Activated naive CD8-positive, alpha-beta T cell treated with anti-CD3 and anti-CD28 coated beads for 36 hours (primary cell): ENCODE measurements at regions not wholly inside any gene's neighbourhood (a gene's known extent, or its start where the extent isn't known, plus 50 kb on each side); places are given as distances from the start of the nearest gene placed in this dataset.

Experiments
- DNase-seq: peaks from one replicate; pipeline ENCODE4 v3.0.0; 2021
- H3K27ac Mint-ChIP-seq: one replicate; pipeline ENCODE4 v1.8.0; 2022; ENCODE audit warnings: mild to moderate bottlenecking, moderate library complexity, mixed read lengths
- H3K27me3 Mint-ChIP-seq: one replicate; pipeline ENCODE4 v1.8.0; 2022; ENCODE audit warnings: mild to moderate bottlenecking, mixed read lengths
- H3K36me3 Mint-ChIP-seq: one replicate; pipeline ENCODE4 v1.8.0; 2021; ENCODE audit warnings: mild to moderate bottlenecking, mixed read lengths
- H3K4me1 Mint-ChIP-seq: one replicate; pipeline ENCODE4 v1.8.0; 2021; ENCODE audit warnings: mixed read lengths
- H3K4me3 Mint-ChIP-seq: one replicate; pipeline ENCODE4 v1.8.0; 2022; ENCODE audit warnings: mild to moderate bottlenecking, moderate library complexity, mixed read lengths
- H3K9me3 Mint-ChIP-seq: one replicate; pipeline ENCODE4 v1.8.0; 2022; ENCODE audit warnings: mixed read lengths

DNA sequence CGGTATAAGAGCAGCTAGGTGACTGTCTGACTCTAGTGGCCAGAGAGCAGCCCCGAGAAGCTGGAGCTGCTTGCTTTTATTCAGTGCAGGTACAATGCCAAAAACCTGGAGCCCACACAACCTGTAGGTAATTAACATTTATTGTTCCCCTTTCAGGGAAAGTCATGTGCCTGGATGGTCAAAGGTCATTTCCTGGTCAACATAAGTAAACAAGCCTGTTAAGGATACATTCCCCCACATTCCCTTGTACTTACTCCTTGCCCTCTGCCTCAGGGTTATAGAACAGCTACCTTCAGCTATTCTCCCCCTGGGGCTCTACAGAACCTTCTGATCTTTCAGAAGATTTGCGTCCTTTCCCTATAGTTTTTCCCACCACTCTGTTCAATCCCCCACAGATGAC lies 253.4 kb downstream of the TMA16 start:
- Mint-ChIP-seq H3K27ac (no peak overlapping the region), H3K4me1 (no peaks in the 10 kb centered on the region), H3K27me3 (no peaks in the 10 kb centered on the region), H3K9me3 (no peaks in the 10 kb centered on the region), H3K36me3 (no peaks in the 10 kb centered on the region), H3K4me3 (no peak overlapping the region)
- DNase-seq: no peak

DNA sequence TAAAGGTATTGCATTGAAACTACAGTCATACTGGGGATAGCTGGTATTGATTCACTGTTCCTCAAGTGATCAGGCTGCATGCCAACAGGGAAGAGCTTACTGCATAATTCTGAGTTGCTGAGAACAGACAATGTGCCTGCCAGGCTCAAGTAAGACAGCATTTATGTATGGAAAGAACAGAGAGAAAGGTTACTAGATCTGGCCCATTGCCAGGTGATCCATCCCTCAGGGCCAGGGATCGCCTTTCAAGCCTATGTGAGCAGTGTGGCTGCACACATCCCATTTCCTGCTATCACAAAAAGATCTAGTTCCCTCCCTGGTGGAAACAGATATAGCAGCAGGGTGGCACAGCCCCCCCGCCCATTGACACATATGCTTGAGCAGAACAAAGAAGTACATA lies 254.0 kb downstream of the TMA16 start:
- no peak overlapping the region for H3K27ac Mint-ChIP-seq
- H3K36me3 Mint-ChIP-seq: no peaks in the 10 kb centered on the region
- H3K27me3 Mint-ChIP-seq: no peaks in the 10 kb centered on the region
- H3K4me1 Mint-ChIP-seq: no peaks in the 10 kb centered on the region
- DNase-seq: no peak
- no peaks in the 10 kb centered on the region for H3K9me3 Mint-ChIP-seq
- no peak overlapping the region for H3K4me3 Mint-ChIP-seq

DNA sequence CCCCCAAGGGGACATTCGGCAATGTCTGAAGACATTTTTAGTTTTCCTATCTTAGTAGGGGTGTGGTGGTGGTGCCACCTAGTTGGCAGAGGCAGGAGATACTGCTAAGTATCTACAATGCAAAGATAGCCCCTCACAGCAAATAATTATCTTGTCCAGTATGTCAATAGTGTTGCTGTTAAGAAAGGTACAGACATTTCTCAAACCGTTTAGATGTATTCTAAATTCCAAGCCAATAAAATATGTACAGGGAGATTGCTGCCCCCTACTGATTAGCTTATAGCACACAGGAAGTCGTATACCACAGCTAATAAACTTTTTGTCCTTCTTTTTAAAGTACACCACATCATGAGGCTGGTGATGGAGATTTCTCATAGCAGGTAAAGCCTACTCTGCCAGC lies 260.5 kb downstream of the TMA16 start:
- H3K36me3 Mint-ChIP-seq: no peaks in the 10 kb centered on the region
- H3K27ac Mint-ChIP-seq: no peak overlapping the region
- H3K9me3 Mint-ChIP-seq: no peaks in the 10 kb centered on the region
- H3K4me3 Mint-ChIP-seq: no peak overlapping the region
- peaks cover 2% of the 10 kb centered on the region for H3K4me1 Mint-ChIP-seq
- H3K27me3 Mint-ChIP-seq: no peaks in the 10 kb centered on the region
- no peak for DNase-seq

DNA sequence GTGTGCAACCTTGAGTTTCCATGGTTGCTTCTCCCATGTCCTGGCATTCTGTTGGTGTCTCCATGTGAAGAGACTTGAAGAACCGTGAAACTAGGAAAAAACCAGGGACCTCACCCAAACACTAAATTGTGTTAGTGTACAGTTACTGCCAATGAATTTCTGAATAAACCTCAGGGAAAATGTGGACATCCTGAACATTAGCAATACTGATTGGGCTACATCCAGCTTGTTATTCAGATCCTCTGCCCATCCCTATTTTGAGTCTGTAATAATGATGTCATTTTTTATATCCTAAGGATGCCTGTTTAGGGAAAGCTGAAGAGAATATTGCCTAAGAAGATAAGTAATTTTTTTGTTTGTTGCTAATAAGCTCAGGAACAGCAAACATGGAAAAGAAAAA lies 262.7 kb downstream of the TMA16 start:
- Mint-ChIP-seq H3K4me1 (peaks cover 2% of the 10 kb centered on the region), H3K27ac (no peak overlapping the region), H3K4me3 (no peak overlapping the region)

DNA sequence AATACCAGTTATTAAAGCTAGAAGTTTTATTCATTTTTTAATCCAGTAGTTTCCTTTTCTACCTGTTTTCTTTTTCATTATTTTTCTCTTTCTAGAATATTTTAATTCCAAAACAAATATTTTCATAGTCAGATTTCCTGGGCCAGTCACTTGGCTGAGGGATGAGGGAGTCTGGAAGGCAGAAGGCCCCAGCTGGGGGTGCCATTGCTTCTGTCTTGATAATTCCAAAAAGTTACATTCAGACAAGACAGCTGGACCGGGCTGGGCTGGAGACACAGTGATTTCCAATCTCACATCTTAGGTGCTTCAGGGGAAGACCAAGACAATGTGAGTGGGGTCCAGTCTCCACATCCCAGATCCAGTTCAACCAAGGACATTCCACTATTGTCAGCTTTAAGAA lies 263.5 kb downstream of the TMA16 start:
- Mint-ChIP-seq H3K27ac (no peak overlapping the region), H3K36me3 (no peaks in the 10 kb centered on the region), H3K4me3 (no peak overlapping the region), H3K9me3 (no peaks in the 10 kb centered on the region), H3K4me1 (peaks cover 2% of the 10 kb centered on the region), H3K27me3 (no peaks in the 10 kb centered on the region)
- DNase-seq: no peak

More for the DNA sequence above, 262.7 kb downstream of the TMA16 start:
- no peaks in the 10 kb centered on the region for H3K9me3 Mint-ChIP-seq
- no peak for DNase-seq
- no peaks in the 10 kb centered on the region for H3K36me3 Mint-ChIP-seq
- H3K27me3 Mint-ChIP-seq: no peaks in the 10 kb centered on the region

DNA sequence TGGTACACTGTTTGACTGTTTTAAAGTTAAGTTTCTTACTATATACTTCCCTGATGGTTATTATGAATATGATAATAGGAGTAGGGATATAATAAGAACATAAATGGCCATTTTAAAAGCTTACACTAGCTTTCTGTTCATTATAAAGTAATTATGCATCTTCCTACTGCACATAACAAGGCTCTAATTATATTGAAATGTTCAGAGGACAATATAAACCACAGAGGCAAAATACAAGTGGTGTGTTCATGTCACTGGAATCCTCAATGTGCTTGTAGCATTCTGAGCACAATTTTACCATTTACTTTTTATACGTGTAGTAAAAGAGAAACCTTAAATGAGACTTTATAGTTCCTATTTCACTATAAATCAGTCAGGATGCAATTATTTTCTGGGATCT lies 268.3 kb downstream of the TMA16 start:
- H3K27me3 Mint-ChIP-seq: peaks cover 9% of the 10 kb centered on the region
- no peaks in the 10 kb centered on the region for H3K9me3 Mint-ChIP-seq
- no peak overlapping the region for H3K27ac Mint-ChIP-seq

DNA sequence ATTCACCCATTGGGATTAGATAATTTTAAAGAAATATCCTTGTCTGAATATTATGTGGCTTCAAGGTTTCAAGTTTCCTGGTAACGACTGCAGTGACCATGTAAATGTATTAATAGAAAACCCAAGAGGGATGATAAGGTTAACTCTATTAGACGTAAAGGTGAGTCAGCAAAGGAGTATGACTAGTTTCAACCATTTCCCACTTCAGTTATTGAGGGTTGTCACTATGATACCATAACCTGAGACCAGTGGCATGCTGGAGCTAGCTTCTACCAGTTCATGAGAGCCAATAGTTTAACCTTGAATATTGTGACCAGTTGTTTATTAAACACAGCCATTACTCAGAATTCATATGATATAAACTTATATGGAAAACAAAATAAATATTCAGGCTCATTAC lies 270.1 kb downstream of the TMA16 start:
- H3K27me3 Mint-ChIP-seq: peaks cover 9% of the 10 kb centered on the region
- H3K27ac Mint-ChIP-seq: no peak overlapping the region
- H3K4me3 Mint-ChIP-seq: no peak overlapping the region
- no peaks in the 10 kb centered on the region for H3K9me3 Mint-ChIP-seq
- no peaks in the 10 kb centered on the region for H3K36me3 Mint-ChIP-seq
- no peaks in the 10 kb centered on the region for H3K4me1 Mint-ChIP-seq
- DNase-seq: no peak

More for the DNA sequence above, 268.3 kb downstream of the TMA16 start:
- Mint-ChIP-seq H3K4me3 (no peak overlapping the region), H3K36me3 (no peaks in the 10 kb centered on the region), H3K4me1 (no peaks in the 10 kb centered on the region)
- DNase-seq: no peak

DNA sequence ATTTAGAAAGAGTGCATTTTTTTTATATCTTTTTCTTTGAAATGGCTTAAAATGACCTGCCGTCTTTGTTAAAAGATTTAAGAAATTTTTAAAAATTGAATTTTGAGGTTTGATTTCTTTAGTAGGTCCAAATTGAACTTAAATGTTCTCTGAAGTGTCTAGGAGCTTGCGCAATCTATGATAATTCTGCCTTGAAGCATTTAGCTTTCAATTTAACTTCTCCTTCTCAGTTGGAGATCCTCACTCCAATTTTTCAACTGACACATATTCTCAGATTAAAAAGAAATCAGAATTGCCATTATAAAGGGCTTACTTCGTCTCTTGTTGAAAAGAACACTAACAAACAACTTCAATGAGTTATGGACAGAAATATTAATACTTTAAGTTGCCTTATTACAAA lies 273.5 kb downstream of the TMA16 start:
- H3K9me3 Mint-ChIP-seq: no peaks in the 10 kb centered on the region
- DNase-seq: no peak
- H3K27me3 Mint-ChIP-seq: peaks cover 12% of the 10 kb centered on the region
- H3K27ac Mint-ChIP-seq: no peak overlapping the region
- H3K36me3 Mint-ChIP-seq: no peaks in the 10 kb centered on the region
- H3K4me1 Mint-ChIP-seq: no peaks in the 10 kb centered on the region
- H3K4me3 Mint-ChIP-seq: no peak overlapping the region

DNA sequence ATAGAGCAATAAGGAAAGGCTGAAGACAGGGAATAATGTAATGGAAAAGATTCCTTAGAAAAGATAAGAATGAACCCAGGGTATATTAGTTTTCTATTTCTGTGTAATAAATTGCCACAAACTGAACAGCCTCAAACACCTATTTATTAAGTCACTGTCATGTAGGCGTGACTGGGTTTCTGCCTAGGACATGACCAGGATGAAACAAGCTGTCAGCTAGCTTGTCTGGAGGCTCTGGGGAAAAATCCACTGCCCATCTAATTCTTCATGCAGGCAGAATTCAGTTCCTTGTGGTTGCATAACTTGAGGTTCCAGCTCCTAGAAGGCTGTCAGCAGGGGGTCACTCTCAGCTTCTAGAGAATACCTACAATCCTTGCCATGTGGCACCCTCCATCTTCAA lies 277.7 kb downstream of the TMA16 start:
- DNase-seq: no peak
- no peaks in the 10 kb centered on the region for H3K4me1 Mint-ChIP-seq
- H3K27me3 Mint-ChIP-seq: peaks cover 3% of the 10 kb centered on the region
- H3K9me3 Mint-ChIP-seq: no peaks in the 10 kb centered on the region
- no peak overlapping the region for H3K27ac Mint-ChIP-seq
- no peak overlapping the region for H3K4me3 Mint-ChIP-seq
- H3K36me3 Mint-ChIP-seq: no peaks in the 10 kb centered on the region

DNA sequence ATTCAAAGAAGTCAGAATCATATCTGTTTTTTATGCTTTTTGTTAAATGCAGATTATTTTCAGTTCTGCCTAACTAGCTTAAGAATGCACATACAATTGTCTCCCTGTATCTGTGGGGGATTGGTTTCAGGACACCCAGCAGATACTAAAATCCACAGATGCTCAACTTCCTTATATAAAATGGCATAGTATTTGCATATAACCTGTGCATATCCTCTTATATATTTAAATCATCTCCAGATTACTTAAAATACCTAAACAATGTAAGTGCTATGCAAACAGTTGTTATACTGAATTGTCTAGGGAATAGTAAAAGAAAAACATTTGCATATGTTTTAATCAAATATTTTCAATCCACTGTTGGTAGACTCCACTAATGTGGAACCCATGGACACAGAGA lies 279.4 kb downstream of the TMA16 start:
- Mint-ChIP-seq H3K4me3 (no peak overlapping the region), H3K27me3 (peaks cover 3% of the 10 kb centered on the region), H3K27ac (no peak overlapping the region), H3K36me3 (no peaks in the 10 kb centered on the region), H3K4me1 (no peaks in the 10 kb centered on the region), H3K9me3 (no peaks in the 10 kb centered on the region)
- no peak for DNase-seq

DNA sequence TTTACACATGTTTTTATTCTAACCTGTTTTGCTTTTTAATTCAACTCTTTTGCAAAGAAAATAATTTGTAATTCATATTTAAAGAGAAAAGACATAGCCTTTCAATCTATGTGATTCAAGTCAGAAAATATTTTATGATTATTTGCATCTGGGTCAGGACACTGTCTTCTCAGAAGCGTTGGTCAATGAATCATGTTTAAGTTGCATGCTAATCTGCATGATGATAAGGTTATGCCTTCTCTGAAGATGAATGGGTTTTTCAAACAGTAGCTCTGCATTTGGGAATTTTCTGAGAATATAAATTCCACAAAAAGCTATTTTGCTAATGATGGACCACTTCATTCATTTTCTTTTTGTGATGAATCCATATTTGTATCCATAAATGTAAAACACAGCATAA lies 282.5 kb downstream of the TMA16 start:
- Mint-ChIP-seq H3K27ac (no peak overlapping the region), H3K9me3 (no peaks in the 10 kb centered on the region), H3K4me1 (no peaks in the 10 kb centered on the region), H3K4me3 (no peak overlapping the region), H3K36me3 (no peaks in the 10 kb centered on the region), H3K27me3 (peaks cover 4% of the 10 kb centered on the region)
- DNase-seq: no peak

DNA sequence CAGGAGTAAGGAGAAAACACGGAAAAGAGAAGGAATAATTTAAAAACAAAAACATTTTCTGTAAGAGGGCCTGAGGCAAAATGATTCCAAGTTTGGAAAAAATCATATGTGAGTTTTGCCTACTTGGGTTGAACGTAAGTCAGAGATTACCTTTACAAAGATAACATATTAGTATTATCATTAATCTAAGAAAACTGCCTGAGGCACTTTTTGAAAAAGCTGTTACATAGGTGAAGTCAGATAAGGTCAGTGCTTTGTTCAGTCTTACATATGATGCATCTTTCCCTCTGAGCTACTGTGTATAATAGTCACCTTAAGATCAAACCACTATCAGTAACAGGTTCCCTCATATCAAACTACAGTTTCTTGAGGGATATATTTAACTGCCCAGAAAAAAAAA lies 287.2 kb downstream of the TMA16 start:
- DNase-seq: no peak
- no peaks in the 10 kb centered on the region for H3K4me1 Mint-ChIP-seq
- no peak overlapping the region for H3K27ac Mint-ChIP-seq
- peaks cover 8% of the 10 kb centered on the region for H3K27me3 Mint-ChIP-seq
- no peak overlapping the region for H3K4me3 Mint-ChIP-seq
- H3K36me3 Mint-ChIP-seq: no peaks in the 10 kb centered on the region
- H3K9me3 Mint-ChIP-seq: peaks cover 6% of the 10 kb centered on the region

DNA sequence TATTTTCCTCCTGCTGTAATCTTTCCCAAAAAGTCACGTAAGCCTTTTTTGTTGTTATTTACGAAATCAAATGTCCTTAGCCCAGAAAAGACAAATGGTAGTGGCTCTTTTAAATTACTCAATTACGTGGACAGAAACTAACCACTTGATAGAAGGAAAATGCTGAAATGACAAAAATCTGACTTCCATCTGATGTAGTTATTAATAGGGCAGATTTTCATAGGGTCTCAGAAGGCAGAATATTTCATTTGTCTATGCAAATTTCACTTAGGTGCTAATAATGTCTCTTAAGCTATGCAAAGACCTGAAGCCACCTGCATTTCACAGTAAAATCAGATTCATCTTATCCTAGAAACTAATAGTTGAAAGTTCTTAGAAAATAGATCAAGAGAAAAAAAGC lies 295.7 kb downstream of the TMA16 start:
- Mint-ChIP-seq H3K4me3 (no peak overlapping the region), H3K27ac (no peak overlapping the region), H3K27me3 (peaks cover 4% of the 10 kb centered on the region), H3K9me3 (no peaks in the 10 kb centered on the region), H3K4me1 (no peaks in the 10 kb centered on the region), H3K36me3 (no peaks in the 10 kb centered on the region)
- DNase-seq: no peak

DNA sequence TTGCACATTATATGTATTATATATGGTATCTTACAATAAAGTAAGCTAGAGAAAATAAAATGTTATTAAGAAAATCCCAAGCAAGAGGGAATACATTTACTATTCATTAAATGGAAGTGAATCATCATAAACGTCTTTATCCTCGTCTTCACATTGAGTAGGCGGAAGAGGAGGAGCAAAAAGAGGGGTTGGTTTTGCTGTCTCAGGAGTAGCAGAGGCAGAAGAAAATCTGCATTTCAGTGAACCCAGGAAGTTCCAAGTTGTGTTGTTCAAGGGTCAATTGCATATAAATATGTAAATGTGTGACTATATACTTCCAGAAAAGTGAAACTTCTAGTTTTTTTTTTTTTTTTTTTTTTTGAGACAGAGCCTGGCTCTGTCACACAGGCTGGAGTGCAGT lies 301.4 kb downstream of the TMA16 start:
- Mint-ChIP-seq H3K36me3 (no peaks in the 10 kb centered on the region), H3K27me3 (peaks cover 8% of the 10 kb centered on the region), H3K9me3 (no peaks in the 10 kb centered on the region), H3K27ac (no peak overlapping the region), H3K4me1 (no peaks in the 10 kb centered on the region), H3K4me3 (no peak overlapping the region)
- DNase-seq: no peak

DNA sequence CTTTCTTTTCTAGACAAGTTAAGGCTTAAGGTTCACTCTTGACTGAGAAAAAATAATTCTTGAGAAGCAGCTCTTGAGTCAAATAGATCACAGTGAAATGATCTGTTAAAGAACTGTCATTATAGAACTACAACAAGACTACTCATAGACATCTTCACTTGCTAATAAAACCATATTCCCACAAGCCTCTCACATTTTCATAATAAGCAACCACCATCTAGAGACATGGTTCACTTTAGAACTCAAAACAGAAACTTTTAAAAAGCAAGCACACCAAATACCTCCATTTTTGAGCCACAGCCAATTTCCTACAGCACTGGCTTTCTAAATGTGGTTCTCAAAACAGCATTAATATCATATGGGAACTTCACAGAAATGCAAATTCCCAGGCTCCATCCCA lies 309.5 kb downstream of the TMA16 start:
- no peak overlapping the region for H3K27ac Mint-ChIP-seq
- no peaks in the 10 kb centered on the region for H3K9me3 Mint-ChIP-seq
- no peaks in the 10 kb centered on the region for H3K36me3 Mint-ChIP-seq
- no peaks in the 10 kb centered on the region for H3K4me1 Mint-ChIP-seq
- DNase-seq: no peak
- H3K4me3 Mint-ChIP-seq: no peak overlapping the region
- no peaks in the 10 kb centered on the region for H3K27me3 Mint-ChIP-seq

DNA sequence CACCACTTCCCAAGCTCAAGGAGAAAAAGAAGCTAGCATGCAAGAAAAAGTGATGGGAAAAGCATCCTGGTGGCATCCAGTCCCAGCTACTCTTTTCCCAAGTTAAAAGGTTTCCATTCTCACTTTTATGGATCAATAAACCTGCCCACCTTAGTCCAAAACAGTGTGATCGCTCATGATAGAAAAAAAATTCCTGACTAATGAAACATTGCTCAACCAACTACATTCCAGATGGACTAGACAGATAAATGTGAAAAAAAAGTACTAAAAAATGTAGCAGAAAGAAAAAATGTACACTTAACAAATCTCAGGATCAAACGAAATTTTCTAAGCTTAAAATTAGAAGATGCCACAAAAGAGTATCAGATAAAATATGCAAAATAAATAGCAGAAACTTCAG lies 312.2 kb downstream of the TMA16 start:
- Mint-ChIP-seq H3K4me3 (no peak overlapping the region), H3K27me3 (no peaks in the 10 kb centered on the region), H3K9me3 (no peaks in the 10 kb centered on the region), H3K36me3 (no peaks in the 10 kb centered on the region), H3K27ac (no peak overlapping the region), H3K4me1 (no peaks in the 10 kb centered on the region)
- no peak for DNase-seq

DNA sequence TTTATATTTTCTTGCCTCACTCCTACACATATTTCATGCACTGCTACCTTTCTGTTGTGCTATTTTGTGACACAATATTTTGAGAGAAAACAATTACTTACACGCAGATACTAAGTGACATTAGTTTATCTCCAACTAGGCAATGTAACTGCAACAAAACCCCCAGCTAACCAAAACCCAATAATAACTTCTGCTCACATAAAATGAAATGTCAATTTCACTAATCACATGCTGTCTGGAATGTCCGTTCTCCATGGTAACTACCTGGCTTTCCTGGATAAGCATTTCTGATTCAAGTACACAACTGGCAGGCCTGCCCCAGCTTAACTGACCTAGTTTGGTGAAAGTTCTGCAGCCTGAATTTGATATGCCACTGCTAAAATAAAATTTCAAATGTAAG lies 313.5 kb downstream of the TMA16 start:
- Mint-ChIP-seq H3K9me3 (no peaks in the 10 kb centered on the region), H3K27ac (no peak overlapping the region), H3K4me3 (no peak overlapping the region), H3K27me3 (no peaks in the 10 kb centered on the region), H3K4me1 (no peaks in the 10 kb centered on the region), H3K36me3 (no peaks in the 10 kb centered on the region)
- no peak for DNase-seq
